GM19324 (cell line): ENCODE measurements at regions not wholly inside any gene's neighbourhood (a gene's known extent, or its start where the extent isn't known, plus 50 kb on each side); places are given as distances from the start of the nearest gene placed in this dataset.

ENCODE experiments used
- ATAC-seq: cut with Tn5 transposase; IDR thresholded peaks from one replicate; pipeline ENCODE4 v1.9.1; 2021; ENCODE audit warnings: mild to moderate bottlenecking, moderate library complexity; ENCODE audit not compliant: unreplicated experiment, low FRiP score

GRCh38 chr12:127664901-127665300 lies 602.1 kb upstream of the TMEM132C start:
- no peak for ATAC-seq

GRCh38 chr12:127667131-127667685 lies 599.8 kb upstream of the TMEM132C start:
- ATAC-seq: no peak

GRCh38 chr12:127670294-127670693 lies 596.7 kb upstream of the TMEM132C start:
- no peak for ATAC-seq

- ATAC-seq: no peak
Observed at GRCh38 chr12:127670796-127671195, 596.2 kb upstream of the TMEM132C start.

- ATAC-seq: no peak
Observed at GRCh38 chr12:127675936-127676335, 591.0 kb upstream of the TMEM132C start.

GRCh38 chr12:127677537-127678131 lies 589.3 kb upstream of the TMEM132C start:
- no peak for ATAC-seq

GRCh38 chr12:127678945-127679344 lies 588.0 kb upstream of the TMEM132C start:
- no peak for ATAC-seq

- ATAC-seq: no peak
Observed at GRCh38 chr12:127680516-127680915, 586.5 kb upstream of the TMEM132C start.

- no peak for ATAC-seq
Observed at GRCh38 chr12:127681151-127681754, 585.7 kb upstream of the TMEM132C start.

- no peak for ATAC-seq
Observed at GRCh38 chr12:127685491-127685890, 581.5 kb upstream of the TMEM132C start.

- no peak for ATAC-seq
Observed at GRCh38 chr12:127685931-127686330, 581.0 kb upstream of the TMEM132C start.

GRCh38 chr12:127687181-127687580 lies 579.8 kb upstream of the TMEM132C start:
- ATAC-seq: no peak

GRCh38 chr12:127688906-127689428 lies 578.0 kb upstream of the TMEM132C start:
- ATAC-seq: no peak

GRCh38 chr12:127690161-127690560 lies 576.8 kb upstream of the TMEM132C start:
- ATAC-seq: no peak

- no peak for ATAC-seq
Observed at GRCh38 chr12:127696963-127697362, 570.0 kb upstream of the TMEM132C start.

- no peak for ATAC-seq
Observed at GRCh38 chr12:127703026-127703425, 563.9 kb upstream of the TMEM132C start.

- no peak for ATAC-seq
Observed at GRCh38 chr12:127711108-127711507, 555.9 kb upstream of the TMEM132C start.

GRCh38 chr12:127712561-127712960 lies 554.4 kb upstream of the TMEM132C start:
- no peak for ATAC-seq

GRCh38 chr12:127716166-127716565 lies 550.8 kb upstream of the TMEM132C start:
- no peak for ATAC-seq

GRCh38 chr12:127717278-127717677 lies 549.7 kb upstream of the TMEM132C start:
- ATAC-seq: no peak

GRCh38 chr12:127720334-127720733 lies 546.6 kb upstream of the TMEM132C start:
- ATAC-seq: no peak

- no peak for ATAC-seq
Observed at GRCh38 chr12:127722611-127723010, 544.4 kb upstream of the TMEM132C start.
